Lung (tissue), 11 donors: ENCODE measurements at regions not wholly inside any gene's neighbourhood (a gene's known extent, or its start where the extent isn't known, plus 50 kb on each side); places are given as distances from the start of the nearest gene placed in this dataset.

Experiments used
- ATAC-seq: fragments of 200-7000 bp; cut with Tn5 transposase; one replicate; pipeline ENCODE4 v1.9.1; 2020; ENCODE audit warnings: moderate number of reproducible peaks; ENCODE audit not compliant: insufficient read depth, low FRiP score
- DNase-seq, 3 donors: peaks; one replicate each; pipeline ENCODE4 v3.0.0-alpha.2; 2013 to 2017
- H3K27ac ChIP-seq, 2 donors: one replicate each; pipeline ENCODE4 v1.5.1; 2013; ENCODE audit warnings: mild to moderate bottlenecking in 2 of 2, moderate library complexity in 2 of 2, control low read depth in 1 of 2, inconsistent platforms in 1 of 2, low read depth in 1 of 2, low read length in 1 of 2
- H3K27me3 ChIP-seq, 3 donors: one replicate each; pipeline ENCODE4 v1.5.1; 2013; ENCODE audit warnings: low read length in 2 of 3; ENCODE audit not compliant: control insufficient read depth in 3 of 3, insufficient read depth in 3 of 3
- H3K36me3 ChIP-seq, 4 donors: one replicate each; pipeline ENCODE4 v1.5.1; 2013; ENCODE audit warnings: low read length in 4 of 4, mild to moderate bottlenecking in 1 of 4, moderate library complexity in 1 of 4; ENCODE audit not compliant: control insufficient read depth in 4 of 4, insufficient read depth in 4 of 4
- H3K4me1 ChIP-seq, 5 donors: one replicate each; pipeline ENCODE4 v1.5.1; 2013; ENCODE audit warnings: low read length in 5 of 5, mild to moderate bottlenecking in 2 of 5, moderate library complexity in 1 of 5; ENCODE audit not compliant: control insufficient read depth in 5 of 5, insufficient read depth in 5 of 5
- H3K4me3 ChIP-seq: one replicate; pipeline ENCODE4 v1.5.1; 2013; ENCODE audit warnings: mild to moderate bottlenecking, control low read depth, moderate library complexity
- H3K9ac ChIP-seq, 2 donors: one replicate each; pipeline ENCODE4 v1.5.1; 2013; ENCODE audit warnings: low read length in 2 of 2, control low read depth in 1 of 2; ENCODE audit not compliant: insufficient read depth in 1 of 2
- H3K9me3 ChIP-seq, 4 donors: one replicate each; pipeline ENCODE4 v1.5.1; 2013; ENCODE audit warnings: low read length in 3 of 4, mild to moderate bottlenecking in 1 of 4, moderate library complexity in 1 of 4; ENCODE audit not compliant: control insufficient read depth in 4 of 4, insufficient read depth in 3 of 4
- CTCF ChIP-seq: IDR thresholded peaks from 2 replicates; pipeline ENCODE4 v1.5.1; 2012; ENCODE audit warnings: mild to moderate bottlenecking; ENCODE audit errors: control extremely low read depth, extremely low read depth
- WGBS, 2 donors: extraction: QIAGEN DNeasy Blood & Tissue Kit; methylation state at CpG; one replicate each; pipeline ENCODE4 v1.1.7; 2013; 5-methylcytosine and 5-hydroxymethylcytosine counted together
- donor health status: control.
- donor health status: control.
- donor health status: Bipolar disorder and iron deficiency.
- donor health status: healthy.
- donor health status: DM: yes; HTN: yes; CAD: no.

DNA sequence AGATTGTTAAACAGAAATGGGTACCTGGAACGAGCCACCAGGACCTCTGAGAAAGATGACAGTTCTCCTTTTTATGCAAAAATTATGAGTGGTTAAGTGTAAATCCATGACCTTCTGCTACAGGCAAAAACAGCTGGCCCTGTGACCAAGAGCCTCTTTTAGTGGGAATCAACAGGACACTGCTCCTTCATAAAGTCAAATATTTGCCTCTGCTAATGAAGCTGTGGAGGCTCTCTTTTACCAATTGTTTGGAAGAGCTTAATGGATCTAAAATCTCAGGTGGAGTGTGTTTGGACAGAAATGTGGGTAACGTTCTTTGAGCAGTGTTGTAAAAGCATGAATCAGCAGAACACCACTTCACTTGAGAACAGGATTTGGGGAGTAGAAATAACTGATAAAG lies 117.5 kb upstream of the PCSK2 start:
- Histone ChIP-seq H3K27ac (no peak overlapping the region), H3K36me3 (no peaks in the 10 kb centered on the region), H3K4me3 (no peak overlapping the region), H3K9ac (no peak overlapping the region), H3K9me3 (peaks cover 0 to 3% (median 0%) of the 10 kb centered on the region in 4 donors), H3K4me1 (no peaks in the 10 kb centered on the region), H3K27me3 (peaks cover 0 to 3% (median 0%) of the 10 kb centered on the region in 3 donors)
- no peak for TF ChIP-seq CTCF
- ATAC-seq (no peak), DNase-seq (no peak)
- WGBS, 2 donors, result 57 to 71% methylated on average over 2 of the region's 2 CpGs

GRCh38 chr20:17128206-17128605 lies 98.6 kb upstream of the PCSK2 start:
- ATAC-seq, result no peak
- H3K9me3 ChIP-seq, result no peaks in the 10 kb centered on the region

GRCh38 chr20:17129089-17129488 lies 97.8 kb upstream of the PCSK2 start:
- Histone ChIP-seq H3K9ac (no peak overlapping the region), H3K4me3 (no peak overlapping the region), H3K27me3 (no peaks in the 10 kb centered on the region)

More at GRCh38 chr20:17128206-17128605, 98.6 kb upstream of the PCSK2 start:
- Histone ChIP-seq H3K9ac (no peak overlapping the region), H3K36me3 (no peaks in the 10 kb centered on the region), H3K27me3 (no peaks in the 10 kb centered on the region), H3K27ac (no peak overlapping the region), H3K4me3 (no peak overlapping the region), H3K4me1 (peaks cover 0 to 2% (median 0%) of the 10 kb centered on the region in 5 donors)
- WGBS, 2 donors, result 83 to 90% methylated on average over 1 of the region's 1 CpG
- no peak for TF ChIP-seq CTCF
- DNase-seq, result no peak

More at GRCh38 chr20:17129089-17129488, 97.8 kb upstream of the PCSK2 start:
- ATAC-seq (no peak), DNase-seq (no peak)
- Histone ChIP-seq H3K36me3 (no peaks in the 10 kb centered on the region), H3K27ac (no peak overlapping the region), H3K9me3 (no peaks in the 10 kb centered on the region), H3K4me1 (peaks cover 0 to 2% (median 0%) of the 10 kb centered on the region in 5 donors)
- WGBS, 2 donors, result 84 to 88% methylated on average over 5 of the region's 5 CpGs
- TF ChIP-seq CTCF, result no peak
